HCT116 (cell line): ENCODE measurements at regions not wholly inside any gene's neighbourhood (a gene's known extent, or its start where the extent isn't known, plus 50 kb on each side); places are given as distances from the start of the nearest gene placed in this dataset.

ENCODE experiments used
- ATAC-seq: fragments of 200-7000 bp; cut with Tn5 transposase; 2 replicates; pipeline ENCODE4 v1.9.1; 2020; ENCODE audit warnings: mild to moderate bottlenecking, moderate library complexity
- BruUV-seq: library from RNA; stranded (reverse); fragments of 400-500 nt; replicated peaks from 2 replicates; lab custom pipeline; 2021; lab: Mats Ljungman, UMichigan
- CTCF ChIA-PET: fragments of 300-600 bp; sonication (Branson Sonifier 250); formaldehyde crosslinking; loops from one replicate; lab custom pipeline; 2021; ENCODE audit warnings: antibody characterized with exemption; lab: Charles Lee
- POLR2A ChIA-PET: fragments of 300-600, 350-600 bp; sonication (Branson Sonifier 250); formaldehyde crosslinking; loops from one replicate; lab custom pipeline; 2021; ENCODE audit warnings: antibody characterized with exemption; lab: Charles Lee
- RAD21 ChIA-PET, 2 experiments: fragments of 300-600 bp; sonication (Branson Sonifier 250); formaldehyde crosslinking; loops; one replicate each; lab custom pipeline; 2023; ENCODE audit warnings: low total read pairs in 2 of 2; ENCODE audit not compliant: uncharacterized antibody in 2 of 2, unreplicated experiment in 2 of 2, low non-redundant PET in 1 of 2; lab: Charles Lee
- DNase-seq: peaks from one replicate; pipeline ENCODE4 v3.0.0-alpha.2; 2010; ENCODE audit warnings: low read depth, low spot score
- H2AFZ ChIP-seq: fragments of 200-600 bp; shearing (Covaris generic), sonication (generic); 2 replicates; pipeline ENCODE4 v1.6.1; 2017; ENCODE audit warnings: low read depth, mixed run types, mixed read lengths, antibody characterized with exemption, low read length; ENCODE audit not compliant: poor library complexity, severe bottlenecking
- H3K27ac ChIP-seq: 2 replicates; pipeline ENCODE4 v1.5.1; 2012; ENCODE audit warnings: low read depth, low read length
- H3K27me3 ChIP-seq: fragments of 200-600 bp; sonication (generic); 2 replicates; pipeline ENCODE4 v1.6.1; 2016; ENCODE audit warnings: mixed run types, low read length, mixed read lengths; ENCODE audit not compliant: insufficient read depth
- H3K36me3 ChIP-seq, 2 experiments: fragments of 200-500 bp in 1 of 2; fragments of 200-600 bp in 1 of 2; sonication (Bioruptor generic) in 1 of 2; sonication (generic) in 1 of 2; 2 replicates each; pipeline versions ENCODE4 v1.5.1 to v1.6.1; 2014 to 2016; ENCODE audit warnings: low read length in 2 of 2, inconsistent platforms in 1 of 2, mixed read lengths in 1 of 2, mixed run types in 1 of 2; ENCODE audit not compliant: insufficient read depth in 2 of 2, control insufficient read depth in 1 of 2
- H3K4me1 ChIP-seq, 2 experiments: fragments of 200-600 bp in 1 of 2; sonication (generic) in 1 of 2; 2 replicates each; pipeline versions ENCODE4 v1.5.1 to v1.6.1; 2012 to 2017; ENCODE audit warnings: low read length in 2 of 2, inconsistent platforms in 1 of 2, mild to moderate bottlenecking in 1 of 2, mixed read lengths in 1 of 2, mixed run types in 1 of 2, moderate library complexity in 1 of 2; ENCODE audit not compliant: insufficient read depth in 2 of 2, control insufficient read depth in 1 of 2
- H3K4me2 ChIP-seq: fragments of 200-600 bp; sonication (generic); 2 replicates; pipeline ENCODE4 v1.6.1; 2017; ENCODE audit warnings: mixed run types, low read length, mixed read lengths
- H3K4me3 ChIP-seq, 2 experiments: fragments of 200-600 bp in 1 of 2; sonication (generic) in 1 of 2; replicated peaks in 1 of 2; 2 replicates each; pipeline ENCODE4 v1.5.1; 2011 to 2016; ENCODE audit warnings: low read length in 2 of 2, control low read depth in 1 of 2, low read depth in 1 of 2, mild to moderate bottlenecking in 1 of 2, mixed read lengths in 1 of 2, mixed run types in 1 of 2
- H3K79me2 ChIP-seq: fragments of 200-600 bp; sonication (generic); 2 replicates; pipeline ENCODE4 v1.6.1; 2017; ENCODE audit warnings: mild to moderate bottlenecking, mixed run types, low read length, moderate library complexity, mixed read lengths; ENCODE audit not compliant: insufficient read depth
- H3K9ac ChIP-seq: fragments of 200-600 bp; sonication (generic); 2 replicates; pipeline ENCODE4 v1.6.1; 2016; ENCODE audit warnings: low read length, mixed read lengths
- H3K9me2 ChIP-seq: fragments of 200-600 bp; sonication (generic), shearing (Covaris generic); 2 replicates; pipeline ENCODE4 v1.6.1; 2017; ENCODE audit warnings: mixed run types, mild to moderate bottlenecking, moderate library complexity; ENCODE audit not compliant: insufficient read depth
- H3K9me3 ChIP-seq, 2 experiments: fragments of 200-500 bp in 1 of 2; fragments of 200-600 bp in 1 of 2; sonication (Bioruptor generic) in 1 of 2; sonication (generic) in 1 of 2; 2 replicates each; pipeline ENCODE4 v1.6.1; 2014 to 2017; ENCODE audit warnings: low read length in 2 of 2, mixed read lengths in 2 of 2, inconsistent platforms in 1 of 2, low read depth in 1 of 2, mild to moderate bottlenecking in 1 of 2, mixed run types in 1 of 2, moderate library complexity in 1 of 2; ENCODE audit not compliant: control insufficient read depth in 1 of 2, insufficient read depth in 1 of 2
- H4K20me1 ChIP-seq: fragments of 200-600 bp; sonication (generic), shearing (Covaris generic); 2 replicates; pipeline ENCODE4 v1.6.1; 2017; ENCODE audit warnings: mixed run types, mild to moderate bottlenecking, moderate library complexity; ENCODE audit not compliant: insufficient read depth
- CBX3 ChIP-seq: IDR thresholded peaks from 2 replicates; pipeline ENCODE4 v1.6.1; 2012; ENCODE audit warnings: low read depth
- CEBPB ChIP-seq: IDR thresholded peaks from 2 replicates; pipeline ENCODE4 v1.6.1; 2012; ENCODE audit warnings: low read depth
- ELF1 ChIP-seq: IDR thresholded peaks from 2 replicates; pipeline ENCODE4 v1.6.1; 2012; ENCODE audit warnings: low read depth, borderline replicate concordance
- EZH2 ChIP-seq: fragments of 200-600 bp; sonication (generic); IDR thresholded peaks from 2 replicates; pipeline ENCODE4 v1.6.1; 2017; ENCODE audit warnings: antibody characterized with exemption, mixed run types
- EZH2phosphoT487 ChIP-seq: fragments of 200-600 bp; IDR thresholded peaks from 2 replicates; pipeline ENCODE4 v1.6.1; 2018; ENCODE audit warnings: antibody characterized with exemption, borderline replicate concordance
- JUND ChIP-seq: IDR thresholded peaks from 2 replicates; pipeline ENCODE4 v1.6.1; 2012
- POLR2AphosphoS5 ChIP-seq: IDR thresholded peaks from 2 replicates; pipeline ENCODE4 v1.6.1; 2011; ENCODE audit warnings: mild to moderate bottlenecking, low read depth, low read length, moderate library complexity
- RAD21 ChIP-seq: IDR thresholded peaks from 2 replicates; pipeline ENCODE4 v1.6.1; 2012; ENCODE audit warnings: low read depth, mild to moderate bottlenecking
- SIN3A ChIP-seq: IDR thresholded peaks from 2 replicates; pipeline ENCODE4 v1.6.1; 2012; ENCODE audit warnings: low read depth
- SP1 ChIP-seq: IDR thresholded peaks from 2 replicates; pipeline ENCODE4 v1.6.1; 2012; ENCODE audit warnings: low read depth
- ZNF274 ChIP-seq: fragments of 200-500 bp; sonication (Bioruptor generic); IDR thresholded peaks from 2 replicates; pipeline ENCODE4 v1.6.1; 2014; ENCODE audit warnings: mild to moderate bottlenecking, low read depth, low read length, inconsistent platforms
- intact Hi-C: fragments of 100-400 bp; cut with micrococcal nuclease; formaldehyde crosslinking; loops from 2 replicates; pipeline ENCODE4 v1.10.0; 2022
- TF ChIP-seq, protein P1 (sequence below), 3 experiments: fragments of 200-600 bp in 1 of 3; sonication (generic) in 1 of 3; IDR thresholded peaks in 2 of 3; conservative IDR thresholded peaks in 1 of 3; 2 replicates each; pipeline ENCODE4 v1.5.1; 2012 to 2017; ENCODE audit warnings: low read depth in 2 of 3, low read length in 2 of 3, antibody characterized with exemption in 1 of 3, borderline replicate concordance in 1 of 3, control low read depth in 1 of 3, mild to moderate bottlenecking in 1 of 3, mixed read lengths in 1 of 3, mixed run types in 1 of 3, moderate library complexity in 1 of 3; ENCODE audit not compliant: insufficient read depth in 1 of 3
- TF ChIP-seq, protein P2 (sequence below): IDR thresholded peaks from 2 replicates; pipeline ENCODE4 v1.6.1; 2011; ENCODE audit warnings: mild to moderate bottlenecking, low read length, moderate library complexity; ENCODE audit not compliant: insufficient replicate concordance; ENCODE audit errors: extremely low read depth
- TF ChIP-seq, protein P3 (sequence below): IDR thresholded peaks from 2 replicates; pipeline ENCODE4 v1.6.1; 2012

DNA sequence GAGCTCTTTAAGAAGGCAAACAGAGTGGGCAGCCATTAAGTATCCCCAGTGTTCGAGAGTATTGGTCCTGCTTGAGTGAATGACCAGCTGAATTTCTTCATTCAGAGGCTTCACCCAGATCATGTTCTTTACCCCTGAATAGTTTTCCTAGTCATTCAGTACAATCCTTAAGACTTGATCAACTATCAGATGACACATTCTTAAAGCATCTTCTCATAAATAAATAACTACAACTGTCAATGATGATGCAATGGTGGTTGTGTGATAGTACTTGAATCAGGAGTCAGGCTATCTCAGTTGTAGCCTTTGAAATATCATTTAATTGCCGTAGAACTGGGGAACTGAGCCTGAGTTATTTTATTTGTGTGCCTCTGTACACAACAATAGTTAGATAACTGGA is 416.8 kb upstream of the CCL2 start (continued):
- TF ChIP-seq, protein P1, sequence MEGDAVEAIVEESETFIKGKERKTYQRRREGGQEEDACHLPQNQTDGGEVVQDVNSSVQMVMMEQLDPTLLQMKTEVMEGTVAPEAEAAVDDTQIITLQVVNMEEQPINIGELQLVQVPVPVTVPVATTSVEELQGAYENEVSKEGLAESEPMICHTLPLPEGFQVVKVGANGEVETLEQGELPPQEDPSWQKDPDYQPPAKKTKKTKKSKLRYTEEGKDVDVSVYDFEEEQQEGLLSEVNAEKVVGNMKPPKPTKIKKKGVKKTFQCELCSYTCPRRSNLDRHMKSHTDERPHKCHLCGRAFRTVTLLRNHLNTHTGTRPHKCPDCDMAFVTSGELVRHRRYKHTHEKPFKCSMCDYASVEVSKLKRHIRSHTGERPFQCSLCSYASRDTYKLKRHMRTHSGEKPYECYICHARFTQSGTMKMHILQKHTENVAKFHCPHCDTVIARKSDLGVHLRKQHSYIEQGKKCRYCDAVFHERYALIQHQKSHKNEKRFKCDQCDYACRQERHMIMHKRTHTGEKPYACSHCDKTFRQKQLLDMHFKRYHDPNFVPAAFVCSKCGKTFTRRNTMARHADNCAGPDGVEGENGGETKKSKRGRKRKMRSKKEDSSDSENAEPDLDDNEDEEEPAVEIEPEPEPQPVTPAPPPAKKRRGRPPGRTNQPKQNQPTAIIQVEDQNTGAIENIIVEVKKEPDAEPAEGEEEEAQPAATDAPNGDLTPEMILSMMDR (IDR thresholded peaks at IDR 0.05 in 2 of 3, conservative IDR thresholded peaks at IDR 0.05 in 1 of 3; ENCODE audit: borderline replicate concordance in 1 of 3, insufficient read depth in 1 of 3, low read depth in 2 of 3, low read length in 2 of 3), result no peak
- TF ChIP-seq CEBPB (no peak), RAD21 (no peak), EZH2 (no peak), ZNF274 (no peak), ELF1 (no peak), SP1 (no peak), JUND (no peak)
- TF ChIP-seq, protein P2, sequence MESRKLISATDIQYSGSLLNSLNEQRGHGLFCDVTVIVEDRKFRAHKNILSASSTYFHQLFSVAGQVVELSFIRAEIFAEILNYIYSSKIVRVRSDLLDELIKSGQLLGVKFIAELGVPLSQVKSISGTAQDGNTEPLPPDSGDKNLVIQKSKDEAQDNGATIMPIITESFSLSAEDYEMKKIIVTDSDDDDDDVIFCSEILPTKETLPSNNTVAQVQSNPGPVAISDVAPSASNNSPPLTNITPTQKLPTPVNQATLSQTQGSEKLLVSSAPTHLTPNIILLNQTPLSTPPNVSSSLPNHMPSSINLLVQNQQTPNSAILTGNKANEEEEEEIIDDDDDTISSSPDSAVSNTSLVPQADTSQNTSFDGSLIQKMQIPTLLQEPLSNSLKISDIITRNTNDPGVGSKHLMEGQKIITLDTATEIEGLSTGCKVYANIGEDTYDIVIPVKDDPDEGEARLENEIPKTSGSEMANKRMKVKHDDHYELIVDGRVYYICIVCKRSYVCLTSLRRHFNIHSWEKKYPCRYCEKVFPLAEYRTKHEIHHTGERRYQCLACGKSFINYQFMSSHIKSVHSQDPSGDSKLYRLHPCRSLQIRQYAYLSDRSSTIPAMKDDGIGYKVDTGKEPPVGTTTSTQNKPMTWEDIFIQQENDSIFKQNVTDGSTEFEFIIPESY, result no peak

DNA sequence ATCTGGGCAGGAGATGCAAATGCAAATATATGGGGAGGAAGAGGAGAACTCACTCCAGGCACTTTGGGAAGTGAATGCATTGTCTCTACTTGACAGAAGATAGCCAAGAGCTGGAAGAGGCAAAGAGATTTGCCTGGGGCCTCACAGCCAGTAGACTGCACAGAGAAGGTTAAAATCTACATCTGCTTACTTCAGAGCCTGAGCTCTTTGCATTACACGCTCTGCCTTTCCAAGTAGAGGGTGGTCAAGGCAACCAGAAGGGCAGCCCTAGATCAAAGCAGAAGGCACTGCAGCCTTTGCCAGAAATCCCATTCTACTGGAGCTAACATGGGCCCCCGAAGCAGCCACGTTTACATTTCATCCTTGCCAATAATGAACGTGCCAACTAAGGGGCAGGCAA is 407.2 kb upstream of the CCL2 start:
- ChIA-PET RAD21 (no interaction called here), CTCF (no interaction called here), POLR2A (no interaction called here)
- Histone ChIP-seq H2AFZ (no peak overlapping the region), H3K4me1 (no peaks in the 10 kb centered on the region), H3K79me2 (no peaks in the 10 kb centered on the region), H3K27me3 (no peaks in the 10 kb centered on the region), H3K9ac (no peak overlapping the region), H3K27ac (no peak overlapping the region), H3K4me3 (no peak overlapping the region), H4K20me1 (no peaks in the 10 kb centered on the region), H3K9me2 (no peaks in the 10 kb centered on the region), H3K4me2 (no peak overlapping the region), H3K36me3 (no peaks in the 10 kb centered on the region), H3K9me3 (peaks cover 0 to 16% of the 10 kb centered on the region in 2 experiments; a peak in 1 of 4 replicates)
- DNase-seq (no peak), ATAC-seq (no peak)
- BruUV-seq, result no TSS peak
- intact Hi-C loops, result no loop called here
- TF ChIP-seq ELF1 (no peak), EZH2 (no peak), EZH2phosphoT487 (no peak), POLR2AphosphoS5 (no peak), RAD21 (no peak), SIN3A (no peak), SP1 (no peak), CBX3 (no peak)
- TF ChIP-seq, protein P1 (IDR thresholded peaks at IDR 0.05 in 2 of 3, conservative IDR thresholded peaks at IDR 0.05 in 1 of 3; ENCODE audit: borderline replicate concordance in 1 of 3, insufficient read depth in 1 of 3, low read depth in 2 of 3, low read length in 2 of 3), result no peak
- TF ChIP-seq, protein P2, result no peak
- TF ChIP-seq, protein P3, sequence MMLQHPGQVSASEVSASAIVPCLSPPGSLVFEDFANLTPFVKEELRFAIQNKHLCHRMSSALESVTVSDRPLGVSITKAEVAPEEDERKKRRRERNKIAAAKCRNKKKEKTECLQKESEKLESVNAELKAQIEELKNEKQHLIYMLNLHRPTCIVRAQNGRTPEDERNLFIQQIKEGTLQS, result no peak
